ENCODE measurements at regions not wholly inside any gene's neighbourhood (a gene's known extent, or its start where the extent isn't known, plus 50 kb on each side); places are given as distances from the start of the nearest gene placed in this dataset.

GRCh38 chr7:84790882-84791281, 396.0 kb downstream of the SEMA3D start (continued):
- TF ChIP-seq ZNF274 (IDR thresholded peaks at IDR 0.05; ENCODE audit: low read depth, low read length): no peak
- TF ChIP-seq CBX3 (IDR thresholded peaks at IDR 0.05; ENCODE audit: low read depth): no peak

DNA sequence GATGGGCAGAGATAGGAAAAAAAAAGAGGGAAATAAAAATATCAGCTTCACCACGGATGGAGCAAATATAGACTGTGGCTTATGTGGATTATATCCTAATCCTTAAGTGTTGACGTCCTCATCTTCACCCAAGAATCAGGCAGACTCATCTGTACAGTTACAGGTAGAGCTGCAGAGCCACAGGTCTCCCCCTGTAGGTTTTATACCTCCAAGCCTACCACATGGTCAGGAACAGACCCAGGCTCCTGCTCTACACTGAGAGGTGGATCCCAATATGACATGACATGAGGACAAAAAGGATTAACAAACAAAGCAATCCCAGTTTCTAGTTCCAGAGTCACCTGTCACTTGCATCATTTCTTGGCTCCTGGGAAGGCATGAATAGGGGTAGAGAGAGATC, 400.8 kb downstream of the SEMA3D start:
- Histone ChIP-seq H3K36me3 (ENCODE audit: control insufficient read depth in 1 of 2, insufficient read depth in 2 of 2, low read length in 2 of 2) (no peaks in the 10 kb centered on the region), H3K4me3 (replicated peaks in 1 of 2; ENCODE audit: low read depth in 1 of 2, low read length in 2 of 2) (no peak overlapping the region), H3K9me3 (ENCODE audit: control insufficient read depth in 1 of 2, insufficient read depth in 1 of 2, low read depth in 1 of 2, low read length in 2 of 2) (no peaks in the 10 kb centered on the region), H2AFZ (ENCODE audit: low read depth, low read length, poor library complexity, severe bottlenecking) (peak overlapping the region; percentile 65), H3K4me1 (ENCODE audit: control insufficient read depth in 1 of 2, insufficient read depth in 2 of 2, low read length in 2 of 2) (no peaks in the 10 kb centered on the region), H4K20me1 (ENCODE audit: insufficient read depth) (no peaks in the 10 kb centered on the region), H3K9ac (ENCODE audit: low read length) (no peak overlapping the region), H3K79me2 (ENCODE audit: insufficient read depth, low read length) (no peaks in the 10 kb centered on the region), H3K9me2 (ENCODE audit: insufficient read depth) (no peaks in the 10 kb centered on the region; the same call in 1 of the 2 replicates), H3K4me2 (ENCODE audit: low read length) (no peak overlapping the region), H3K27me3 (ENCODE audit: insufficient read depth, low read length) (no peaks in the 10 kb centered on the region), H3K27ac (ENCODE audit: low read depth, low read length) (no peak overlapping the region)
- no TSS peak for BruUV-seq (replicated peaks)
- ChIA-PET RAD21 (ENCODE audit: low non-redundant PET in 1 of 2, low total read pairs in 2 of 2, uncharacterized antibody in 2 of 2, unreplicated experiment in 2 of 2) (no interaction called here), POLR2A (no interaction called here), CTCF (no interaction called here)
- TF ChIP-seq RAD21 (IDR thresholded peaks at IDR 0.05; ENCODE audit: low read depth): no peak
- TF ChIP-seq EZH2 (IDR thresholded peaks at IDR 0.05): no peak
- no peak for TF ChIP-seq SIN3A (IDR thresholded peaks at IDR 0.05; ENCODE audit: low read depth)
- intact Hi-C loops (cut with micrococcal nuclease): no loop called here
- DNase-seq (ENCODE audit: low read depth, low spot score) (no peak), ATAC-seq (no peak)

- H3K4me2 ChIP-seq (ENCODE audit: low read length): no peak overlapping the region
- no peak overlapping the region for H3K27ac ChIP-seq (ENCODE audit: low read depth, low read length)
- BruUV-seq (replicated peaks): no TSS peak
- H3K9ac ChIP-seq (ENCODE audit: low read length): no peak overlapping the region
- H3K9me3 ChIP-seq (ENCODE audit: control insufficient read depth in 1 of 2, insufficient read depth in 1 of 2, low read depth in 1 of 2, low read length in 2 of 2): no peaks in the 10 kb centered on the region
- H2AFZ ChIP-seq (ENCODE audit: low read depth, low read length, poor library complexity, severe bottlenecking): no peak overlapping the region
- no peaks in the 10 kb centered on the region; the same call in 1 of the 2 replicates for H3K9me2 ChIP-seq (ENCODE audit: insufficient read depth)
- H3K4me3 ChIP-seq (replicated peaks in 1 of 2; ENCODE audit: low read depth in 1 of 2, low read length in 2 of 2): no peak overlapping the region
- H4K20me1 ChIP-seq (ENCODE audit: insufficient read depth): no peaks in the 10 kb centered on the region
- H3K4me1 ChIP-seq (ENCODE audit: control insufficient read depth in 1 of 2, insufficient read depth in 2 of 2, low read length in 2 of 2): no peaks in the 10 kb centered on the region
- ATAC-seq (no peak), DNase-seq (ENCODE audit: low read depth, low spot score) (no peak)
- no peaks in the 10 kb centered on the region for H3K27me3 ChIP-seq (ENCODE audit: insufficient read depth, low read length)
- ChIA-PET CTCF (no interaction called here), POLR2A (no interaction called here), RAD21 (ENCODE audit: low non-redundant PET in 1 of 2, low total read pairs in 2 of 2, uncharacterized antibody in 2 of 2, unreplicated experiment in 2 of 2) (no interaction called here)
- H3K36me3 ChIP-seq (ENCODE audit: control insufficient read depth in 1 of 2, insufficient read depth in 2 of 2, low read length in 2 of 2): no peaks in the 10 kb centered on the region
- intact Hi-C loops (cut with micrococcal nuclease): no loop called here
- TF ChIP-seq ZFX (IDR thresholded peaks at IDR 0.05): no peak
- TF ChIP-seq SIN3A (IDR thresholded peaks at IDR 0.05; ENCODE audit: low read depth): no peak
- TF ChIP-seq ZBTB33 (IDR thresholded peaks at IDR 0.05; ENCODE audit: extremely low read depth, insufficient replicate concordance, low read length): no peak
- TF ChIP-seq RAD21 (IDR thresholded peaks at IDR 0.05; ENCODE audit: low read depth): no peak
- no peak for TF ChIP-seq POLR2AphosphoS5 (IDR thresholded peaks at IDR 0.05; ENCODE audit: low read depth, low read length)
- TF ChIP-seq ELF1 (IDR thresholded peaks at IDR 0.05; ENCODE audit: borderline replicate concordance, low read depth): no peak
- no peak for TF ChIP-seq YY1 (IDR thresholded peaks at IDR 0.05; ENCODE audit: extremely low read depth, insufficient replicate concordance, low read depth, low read length)
- no peaks in the 10 kb centered on the region for H3K79me2 ChIP-seq (ENCODE audit: insufficient read depth, low read length)
Measured at GRCh38 chr7:84784450-84784849, 402.4 kb downstream of the SEMA3D start.

All from HCT116 (cell line).